HT1080 (cell line): ENCODE measurements at regions not wholly inside any gene's neighbourhood (a gene's known extent, or its start where the extent isn't known, plus 50 kb on each side); places are given as distances from the start of the nearest gene placed in this dataset.

Source experiments
- DNase-seq: peaks from one replicate; pipeline ENCODE4 v3.0.0-alpha.2; 2015; ENCODE audit warnings: low read depth

DNA sequence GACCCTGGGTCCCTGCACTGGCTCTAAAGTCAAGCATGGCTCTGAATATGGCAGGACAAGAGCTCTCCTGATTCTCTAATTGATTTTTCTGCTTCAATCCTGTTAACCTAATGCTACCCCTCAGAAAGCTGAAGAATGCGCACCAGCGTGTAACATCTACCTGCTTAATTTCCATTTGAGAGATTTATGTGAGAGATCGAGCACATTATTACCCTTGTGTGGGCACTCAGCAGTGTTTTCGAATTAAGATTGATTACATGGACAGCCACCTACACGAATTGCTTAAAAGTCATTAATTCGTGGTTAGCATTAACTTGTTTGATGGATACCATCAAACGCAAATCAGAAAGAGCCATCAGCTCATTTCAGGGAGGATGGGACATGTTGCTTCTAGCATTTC, 88.7 kb upstream of the PLPP4 start:
- DNase-seq = no peak

DNA sequence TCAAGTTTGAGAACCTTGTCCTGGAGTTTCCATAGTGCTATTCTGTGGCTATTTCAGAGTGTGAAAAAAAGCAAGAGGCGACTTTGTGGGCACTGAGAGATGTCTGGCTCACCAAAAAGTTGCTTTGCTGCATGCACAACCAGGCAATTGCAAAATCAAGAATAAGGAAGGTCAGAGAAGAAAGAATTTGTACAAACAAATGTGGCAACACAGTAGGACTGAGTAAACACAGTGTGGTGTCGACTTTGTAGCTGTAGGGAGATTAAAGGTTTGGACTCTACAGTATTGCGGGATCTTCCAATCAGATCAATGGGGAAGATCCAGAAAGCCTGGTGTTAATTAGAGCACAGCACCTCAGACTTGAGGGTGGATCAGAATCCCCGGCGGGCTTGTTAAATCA, 88.1 kb upstream of the PLPP4 start:
- no peak for DNase-seq

DNA sequence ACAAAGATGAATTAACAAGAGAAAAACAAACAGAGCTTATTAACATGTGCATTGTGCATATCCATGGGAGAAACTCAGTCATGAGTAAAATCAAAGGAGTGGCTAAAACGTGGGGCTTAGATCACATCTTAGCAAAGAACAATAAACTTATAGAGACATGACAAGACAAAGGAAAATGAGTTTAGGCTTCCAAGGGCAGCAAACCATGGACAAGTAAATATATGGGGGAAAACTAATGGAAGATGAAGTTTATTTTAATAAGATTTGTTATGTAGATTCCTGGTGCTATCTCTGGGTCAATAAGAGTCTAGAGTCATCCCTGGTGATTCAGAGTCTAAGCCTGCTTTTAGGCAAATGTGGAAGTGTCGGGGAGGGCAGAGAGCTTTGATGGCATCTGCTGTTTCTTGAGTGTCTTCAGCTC, 87.2 kb upstream of the PLPP4 start:
- DNase-seq = no peak

DNA sequence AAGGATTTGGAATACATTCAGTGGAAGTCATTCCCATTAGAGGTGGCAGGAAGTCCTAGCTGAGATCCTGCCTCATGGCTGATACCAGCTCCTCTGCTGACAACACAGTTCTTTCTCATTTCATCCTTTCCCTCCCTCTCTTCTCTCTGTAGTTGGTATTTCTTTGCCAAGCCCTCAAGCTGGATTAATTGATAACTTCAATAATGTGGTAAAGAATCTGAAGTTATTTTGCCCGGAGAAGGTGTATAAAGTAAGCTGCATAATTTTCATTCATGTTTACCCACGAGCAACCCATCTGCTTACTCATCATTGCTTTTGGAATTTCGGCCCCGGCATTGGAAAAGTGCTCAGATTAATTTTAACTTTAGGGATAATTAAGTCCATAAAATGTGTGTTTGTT, 85.2 kb upstream of the PLPP4 start:
- no peak for DNase-seq

DNA sequence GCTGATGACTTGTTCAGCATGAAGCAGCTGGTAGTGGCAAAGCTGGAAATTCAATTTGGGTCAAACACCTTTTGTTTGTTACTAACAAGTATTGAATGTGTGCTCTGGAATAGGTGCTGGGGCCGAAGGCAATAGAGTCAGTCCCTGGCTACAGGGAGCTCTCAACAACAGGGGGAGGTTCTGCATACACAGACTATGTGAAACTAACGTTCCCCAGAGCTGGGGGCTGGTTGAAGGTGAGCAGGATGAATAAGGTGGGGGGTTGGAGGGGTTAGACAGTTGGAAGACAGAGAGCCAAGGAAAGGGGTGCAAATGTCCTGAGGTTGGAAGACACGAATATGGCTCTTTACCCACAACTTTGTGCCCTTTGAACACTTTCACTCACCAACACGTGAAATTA, 84.1 kb upstream of the PLPP4 start:
- DNase-seq = no peak

DNA sequence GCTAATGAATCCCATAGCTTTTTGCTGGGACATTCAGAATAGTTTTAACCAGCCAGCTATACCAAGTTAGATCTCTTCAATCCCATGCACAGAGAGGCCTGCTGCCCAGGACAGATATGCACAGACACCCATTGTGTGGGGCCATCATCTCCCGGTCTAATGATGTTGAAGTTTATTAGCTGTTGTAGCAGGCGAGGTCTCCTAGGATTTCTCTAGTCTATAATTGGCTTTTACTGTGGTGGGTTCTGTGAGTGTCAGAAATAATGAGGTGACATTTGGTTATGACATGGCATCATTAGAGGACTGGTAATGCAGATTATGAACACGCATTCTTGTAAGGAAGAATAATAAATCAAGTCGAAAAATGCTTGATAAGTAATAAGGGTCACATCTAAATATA, 81.4 kb upstream of the PLPP4 start:
- no peak for DNase-seq

DNA sequence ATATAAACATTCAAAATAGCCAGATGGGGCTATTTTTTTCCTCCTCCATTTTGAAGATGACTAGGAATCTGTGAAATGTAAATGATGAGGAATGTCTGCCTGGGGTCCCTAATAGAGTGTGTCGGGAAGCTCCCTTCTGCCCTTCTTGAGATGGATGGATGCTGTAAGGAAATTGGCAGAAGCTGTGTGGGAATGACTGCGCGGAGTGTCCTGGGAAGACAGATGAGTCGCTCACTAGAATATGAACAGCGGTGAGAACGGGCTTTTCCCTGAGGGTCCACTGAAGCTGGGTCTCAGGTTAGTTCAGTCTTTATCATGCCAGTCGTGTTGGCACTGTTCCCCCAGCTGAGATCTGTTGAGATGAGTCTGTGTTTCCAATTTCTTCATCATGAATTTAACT, 75.1 kb upstream of the PLPP4 start:
- DNase-seq = no peak

DNA sequence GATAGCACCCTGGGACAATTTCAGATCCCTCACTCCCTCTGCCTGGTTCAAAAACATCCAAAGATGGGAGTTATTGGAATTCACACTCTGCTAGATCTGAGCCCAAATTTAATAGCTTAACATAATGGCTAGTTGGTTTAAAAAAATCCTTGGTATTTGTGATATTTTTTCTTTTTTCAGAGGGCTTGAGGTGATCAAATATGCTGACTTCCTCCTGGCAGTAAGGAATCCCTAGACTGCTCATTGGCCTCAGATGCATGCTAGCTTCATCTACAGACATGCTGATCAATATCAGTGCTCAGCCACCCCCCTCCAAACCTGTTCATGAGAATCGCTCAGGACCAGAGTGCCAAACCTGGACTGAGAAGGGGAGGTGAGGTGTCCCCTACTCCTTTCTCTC, 74.7 kb upstream of the PLPP4 start:
- no peak for DNase-seq

DNA sequence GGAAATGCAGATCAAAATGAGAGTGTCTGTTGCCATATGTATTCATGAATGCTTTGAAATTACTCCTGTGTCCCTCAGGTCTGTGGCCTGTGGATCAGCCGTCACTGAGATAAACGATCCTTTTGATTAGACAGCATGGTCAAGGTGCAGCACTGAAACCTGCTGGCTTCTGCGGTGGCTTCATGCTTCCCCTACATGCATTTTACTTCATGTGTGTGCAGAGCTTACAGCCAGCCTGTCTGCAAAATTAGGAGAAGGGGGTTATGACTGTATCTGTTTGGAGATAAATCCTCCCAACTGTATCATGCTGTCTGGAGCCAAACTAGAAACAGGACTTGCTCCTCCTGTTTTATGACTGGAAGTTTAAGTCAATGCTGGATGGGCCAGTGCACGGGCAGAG, 71.0 kb upstream of the PLPP4 start:
- no peak for DNase-seq

DNA sequence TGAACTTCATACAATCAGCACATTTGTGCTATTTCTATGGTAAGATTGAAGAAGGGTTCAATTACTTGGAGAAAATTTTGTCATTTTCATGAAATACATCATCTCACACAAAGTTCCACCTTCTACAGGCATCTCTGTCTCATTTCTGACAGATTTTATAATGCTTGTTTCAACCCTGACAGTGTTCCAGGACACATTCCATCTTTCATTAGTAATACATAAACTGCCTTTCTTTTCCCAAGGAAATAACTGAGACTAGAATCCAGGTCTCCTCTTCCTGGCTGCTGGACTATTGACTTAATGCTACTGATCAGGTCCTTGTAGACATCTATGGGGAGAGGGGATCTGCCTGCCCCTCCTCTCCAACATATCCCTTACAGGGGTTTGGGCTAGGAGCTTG, 70.1 kb upstream of the PLPP4 start:
- DNase-seq = no peak

DNA sequence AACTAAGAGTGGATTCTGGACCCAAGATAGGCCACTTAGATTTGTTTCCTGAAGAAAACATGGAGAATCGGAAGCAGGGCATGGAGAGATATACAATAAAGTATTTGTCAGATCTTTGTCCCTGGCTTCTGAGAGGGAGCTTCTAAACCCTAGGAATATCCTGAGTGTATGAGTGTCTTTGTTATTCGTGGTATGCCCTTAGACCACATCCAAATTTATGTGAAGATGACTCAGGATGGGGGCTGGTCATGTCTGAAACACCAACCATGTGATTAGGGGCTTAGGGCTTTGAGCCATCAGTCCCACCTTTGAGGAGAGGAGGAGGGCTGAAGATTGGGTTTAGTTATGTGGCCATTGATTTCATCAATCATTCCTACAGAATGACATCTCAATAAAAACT, 69.7 kb upstream of the PLPP4 start:
- DNase-seq = peak; percentile 91

DNA sequence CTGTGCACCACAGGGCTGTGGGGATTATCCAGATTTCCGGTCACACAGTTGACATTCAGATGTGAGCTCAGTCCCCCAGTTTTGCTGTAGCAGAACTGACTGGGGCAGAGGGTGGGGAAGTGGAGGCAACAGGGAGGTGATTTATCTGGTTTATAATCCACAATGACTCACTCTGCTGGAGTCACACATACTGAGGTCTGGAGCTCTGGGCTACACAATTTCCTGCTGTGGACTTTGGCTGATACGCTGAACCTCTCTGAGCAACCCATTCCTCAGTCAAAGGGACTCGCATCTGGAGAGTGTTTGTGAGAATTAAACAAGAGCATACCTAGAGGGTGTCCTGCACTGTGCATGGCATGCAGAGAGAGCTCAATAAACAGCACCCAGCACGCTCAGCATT, 64.8 kb upstream of the PLPP4 start:
- peak; percentile 32 for DNase-seq

DNA sequence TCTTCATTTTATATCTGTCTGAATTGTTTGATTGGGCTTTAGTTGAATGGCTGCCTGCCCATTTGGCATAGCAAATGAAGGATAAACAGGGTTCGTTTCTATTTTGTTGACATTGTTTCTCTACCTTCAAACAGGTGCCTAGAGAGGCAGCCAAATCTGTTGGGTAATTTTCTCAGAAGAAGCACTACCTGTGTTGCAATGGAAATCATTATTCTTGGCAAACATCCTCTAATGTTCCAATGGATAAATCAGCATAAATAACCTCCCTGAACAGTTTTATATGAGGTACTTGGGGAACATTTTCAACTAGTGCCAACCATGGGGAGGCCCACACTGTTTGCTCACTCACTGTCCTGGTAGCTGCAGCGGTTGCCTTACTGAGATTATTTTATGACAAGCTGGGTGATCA, 64.4 kb upstream of the PLPP4 start:
- DNase-seq = no peak

DNA sequence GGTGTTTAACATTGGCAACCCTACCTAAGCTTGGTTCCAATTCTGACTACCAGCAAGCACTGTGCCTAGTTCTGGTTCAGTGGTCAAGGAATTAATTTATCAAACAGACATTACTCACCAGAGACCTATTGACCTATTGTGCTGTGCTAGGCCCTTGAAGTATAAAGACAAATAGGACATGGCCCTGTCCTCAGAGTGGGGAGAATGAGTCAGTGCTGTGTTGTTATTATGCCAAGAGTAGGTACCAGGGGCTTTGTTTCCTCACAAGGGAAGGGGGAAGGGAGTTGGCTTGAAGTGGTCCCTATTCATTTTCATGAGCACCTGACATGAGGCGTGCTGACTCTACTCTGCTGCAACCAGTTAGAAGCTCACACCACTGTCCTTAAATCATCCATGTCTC, 62.6 kb upstream of the PLPP4 start:
- peak; percentile 51 for DNase-seq

DNA sequence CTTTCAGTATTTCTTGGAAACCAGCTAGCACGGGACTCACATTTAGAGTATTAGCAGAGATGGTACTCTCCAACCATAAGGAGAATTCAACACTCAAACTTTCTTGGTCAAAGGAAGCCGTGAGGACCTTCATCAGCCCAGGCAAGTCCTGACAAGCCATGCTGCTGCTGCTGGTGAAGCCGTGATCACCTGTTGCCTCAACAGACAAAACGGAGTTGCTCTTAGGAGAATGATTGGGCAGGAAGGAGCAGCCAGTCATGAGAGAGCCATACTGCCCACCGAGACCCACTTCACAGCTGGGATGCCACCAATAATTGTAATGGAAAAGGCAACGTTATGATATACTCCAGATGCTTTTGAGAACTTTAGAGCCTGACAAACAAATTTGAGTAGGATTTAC, 60.8 kb upstream of the PLPP4 start:
- no peak for DNase-seq

DNA sequence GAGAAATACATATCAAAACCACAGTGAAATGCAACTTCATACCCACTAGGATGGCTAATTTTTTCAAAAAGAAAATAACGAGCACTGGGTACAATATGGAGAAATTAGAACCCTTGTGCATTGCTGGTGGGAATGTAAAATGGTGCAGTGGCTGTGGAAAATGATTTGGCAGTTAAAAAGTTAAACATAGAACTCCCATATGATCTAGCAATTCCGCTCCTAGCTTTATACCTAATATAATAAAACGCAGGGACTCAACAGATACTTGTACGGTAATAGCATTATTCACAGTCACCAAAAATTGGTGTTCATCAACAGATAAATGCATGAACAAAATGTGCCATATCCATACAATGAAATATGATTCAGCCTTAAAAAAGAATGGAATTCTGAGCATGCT, 58.8 kb upstream of the PLPP4 start:
- DNase-seq = no peak

DNA sequence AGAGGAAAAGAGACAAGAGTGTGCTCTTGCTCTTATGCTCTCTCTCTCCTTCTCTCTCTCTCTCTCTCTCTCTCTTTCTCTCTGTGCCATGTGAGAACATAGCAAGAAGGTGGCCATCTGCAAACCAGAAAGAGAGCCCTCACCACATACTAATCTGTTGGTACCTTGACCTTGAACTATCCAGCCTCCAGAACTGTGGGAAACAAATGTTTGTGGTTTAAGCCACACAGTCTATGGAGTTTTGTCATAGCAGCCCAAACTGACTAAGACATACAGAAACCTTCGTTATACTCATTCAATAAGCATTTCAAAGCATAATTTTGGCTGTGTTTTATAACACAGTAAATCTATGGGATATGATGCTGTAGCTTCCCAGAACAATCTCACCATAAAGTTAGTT, 56.4 kb upstream of the PLPP4 start:
- peak; percentile 69 for DNase-seq

DNA sequence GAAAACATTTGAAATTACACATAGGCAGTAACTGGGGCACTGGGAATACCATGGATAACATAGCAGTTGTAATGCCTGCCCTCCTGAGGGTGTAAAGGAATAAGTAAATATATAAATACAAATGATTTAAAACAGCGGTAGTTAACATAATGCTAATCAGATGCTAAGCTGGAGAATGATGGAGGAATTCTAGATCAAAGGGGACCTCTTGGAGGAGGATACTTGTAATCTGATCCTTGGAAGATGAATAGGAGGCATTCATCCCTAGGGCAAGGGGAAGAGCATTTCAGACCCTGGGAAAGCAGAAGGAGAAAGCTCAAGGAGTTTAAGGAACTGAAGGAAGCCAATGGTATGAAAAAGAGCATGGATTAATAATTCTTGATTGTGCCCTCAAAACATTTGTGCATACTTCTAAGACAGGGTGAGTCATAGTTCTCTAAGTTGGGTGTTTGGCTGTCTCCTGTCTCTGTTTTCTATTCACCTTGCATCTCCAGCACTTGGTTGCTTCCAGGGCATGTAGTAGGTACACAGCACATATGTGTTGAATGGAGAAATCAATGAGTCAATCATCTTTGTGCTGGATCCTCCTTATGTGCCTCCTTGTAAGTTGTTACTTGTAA, 54.8 kb upstream of the PLPP4 start:
- no peak for DNase-seq

DNA sequence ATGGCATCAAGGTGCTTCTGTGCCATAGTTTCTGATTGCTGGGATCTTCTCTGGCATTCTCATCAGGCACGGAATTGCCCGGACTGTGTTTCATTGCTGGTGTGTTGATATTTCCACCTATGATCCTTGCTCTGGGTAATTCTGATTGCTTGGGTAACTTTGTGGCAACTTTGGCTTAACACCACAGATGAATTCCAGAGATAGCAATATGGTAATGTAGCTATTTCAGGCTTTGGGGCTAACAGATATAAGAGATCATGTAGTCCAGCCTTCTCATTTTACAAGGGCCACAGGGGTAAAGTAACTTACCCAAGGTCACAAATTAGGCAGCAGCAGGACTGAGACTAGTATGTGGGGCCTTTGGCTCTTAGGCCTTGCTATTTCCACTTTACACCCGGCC, 53.9 kb upstream of the PLPP4 start:
- DNase-seq = no peak

DNA sequence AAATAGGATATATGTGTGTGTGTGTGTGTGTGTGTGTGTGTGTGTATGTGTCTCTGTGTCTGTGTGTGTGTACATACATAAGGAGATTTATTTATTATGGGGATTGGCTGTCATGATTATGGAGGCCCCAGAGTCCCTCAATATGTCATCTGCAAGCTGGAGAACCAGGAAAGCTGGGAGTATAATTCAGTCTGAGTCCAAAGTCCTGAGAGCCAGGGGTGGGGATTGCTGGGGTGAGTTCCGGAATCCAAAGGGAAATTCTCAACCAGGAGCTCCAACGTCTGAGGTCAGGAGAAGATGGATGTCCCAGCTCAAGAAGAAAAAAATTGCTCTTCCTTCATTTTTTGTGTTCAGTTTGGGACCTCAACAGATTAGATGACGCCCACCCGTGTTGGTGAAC, 50.7 kb upstream of the PLPP4 start:
- no peak for DNase-seq
